Liver (tissue), 8 donors: ENCODE measurements at regions not wholly inside any gene's neighbourhood (a gene's known extent, or its start where the extent isn't known, plus 50 kb on each side); places are given as distances from the start of the nearest gene placed in this dataset.

Experiments used
- DNase-seq: peaks from one replicate; pipeline ENCODE4 v3.0.0-alpha.2; 2017; ENCODE audit warnings: low spot score
- H3K27ac ChIP-seq, 2 donors: one replicate each; pipeline ENCODE4 v1.7.0; 2013; ENCODE audit warnings: inconsistent platforms in 2 of 2, low read length in 2 of 2, control low read depth in 1 of 2, low read depth in 1 of 2, mild to moderate bottlenecking in 1 of 2
- H3K27me3 ChIP-seq, 4 donors: one replicate each; pipeline versions ENCODE4 v1.6.1 to v1.7.0; 2013; ENCODE audit warnings: low read length in 3 of 4, inconsistent platforms in 1 of 4, mild to moderate bottlenecking in 1 of 4, moderate library complexity in 1 of 4; ENCODE audit not compliant: control insufficient read depth in 4 of 4, insufficient read depth in 4 of 4
- H3K36me3 ChIP-seq, 4 donors: one replicate each; pipeline versions ENCODE4 v1.6.1 to v1.7.0; 2013; ENCODE audit warnings: low read length in 3 of 4, mild to moderate bottlenecking in 3 of 4, low read depth in 1 of 4, moderate library complexity in 1 of 4; ENCODE audit not compliant: control insufficient read depth in 4 of 4, insufficient read depth in 3 of 4
- H3K4me1 ChIP-seq, 4 donors: one replicate each; pipeline versions ENCODE4 v1.6.1 to v1.7.0; 2013; ENCODE audit warnings: low read length in 3 of 4, mild to moderate bottlenecking in 3 of 4, moderate library complexity in 1 of 4; ENCODE audit not compliant: control insufficient read depth in 4 of 4, insufficient read depth in 4 of 4
- H3K4me3 ChIP-seq, 3 donors: one replicate each; pipeline versions ENCODE4 v1.6.1 to v1.7.0; 2013; ENCODE audit warnings: low read length in 3 of 3, control low read depth in 1 of 3, low read depth in 1 of 3, mild to moderate bottlenecking in 1 of 3
- H3K9ac ChIP-seq, 2 donors: one replicate each; pipeline ENCODE4 v1.7.0; 2013; ENCODE audit warnings: low read length in 2 of 2, mild to moderate bottlenecking in 2 of 2, moderate library complexity in 2 of 2, control low read depth in 1 of 2, low read depth in 1 of 2
- H3K9me3 ChIP-seq, 4 donors: one replicate each; pipeline versions ENCODE4 v1.6.1 to v1.7.0; 2013; ENCODE audit warnings: low read length in 3 of 4; ENCODE audit not compliant: control insufficient read depth in 4 of 4
- EGR1 ChIP-seq, 2 donors: IDR thresholded peaks; 2 replicates each; pipeline ENCODE4 v1.6.1; 2016 to 2018; ENCODE audit warnings: antibody characterized with exemption in 2 of 2, low read depth in 2 of 2
- FOXA1 ChIP-seq: IDR thresholded peaks from 2 replicates; pipeline ENCODE4 v1.6.1; 2016; ENCODE audit warnings: antibody characterized with exemption
- FOXA2 ChIP-seq: IDR thresholded peaks from 2 replicates; pipeline ENCODE4 v1.6.1; 2016; ENCODE audit warnings: antibody characterized with exemption
- GABPA ChIP-seq, 2 donors: IDR thresholded peaks in 1 of 2; conservative IDR thresholded peaks in 1 of 2; 2 replicates each; pipeline ENCODE4 v1.6.1; 2016; ENCODE audit warnings: antibody characterized with exemption in 2 of 2, mild to moderate bottlenecking in 1 of 2, moderate library complexity in 1 of 2
- HNF4A ChIP-seq, 2 donors: conservative IDR thresholded peaks; 2 replicates each; pipeline ENCODE4 v1.6.1; 2016; ENCODE audit warnings: antibody characterized with exemption in 2 of 2, mild to moderate bottlenecking in 2 of 2
- HNF4G ChIP-seq: IDR thresholded peaks from 2 replicates; pipeline ENCODE4 v1.6.1; 2016; ENCODE audit warnings: antibody characterized with exemption
- NR2F2 ChIP-seq: IDR thresholded peaks from 2 replicates; pipeline ENCODE4 v1.6.1; 2016; ENCODE audit warnings: antibody characterized with exemption
- RAD21 ChIP-seq, 2 donors: IDR thresholded peaks; 2 replicates each; pipeline ENCODE4 v1.6.1; 2016; ENCODE audit warnings: antibody characterized with exemption in 2 of 2, mild to moderate bottlenecking in 2 of 2
- SP1 ChIP-seq: IDR thresholded peaks from 2 replicates; pipeline ENCODE4 v1.6.1; 2018; ENCODE audit warnings: antibody characterized with exemption, mild to moderate bottlenecking
- TAF1 ChIP-seq: conservative IDR thresholded peaks from 2 replicates; pipeline ENCODE4 v1.6.1; 2016; ENCODE audit warnings: antibody characterized with exemption, mild to moderate bottlenecking
- YY1 ChIP-seq: IDR thresholded peaks from 2 replicates; pipeline ENCODE4 v1.6.1; 2016; ENCODE audit warnings: antibody characterized with exemption, mild to moderate bottlenecking
- WGBS: extraction: QIAGEN DNeasy Blood & Tissue Kit; methylation state at CpG from one replicate; pipeline ENCODE4 v1.1.7; 2013; 5-methylcytosine and 5-hydroxymethylcytosine counted together
- TF ChIP-seq, protein P1 (sequence below): IDR thresholded peaks from 2 replicates; pipeline ENCODE4 v1.6.1; 2016; ENCODE audit warnings: antibody characterized with exemption
- TF ChIP-seq, protein P2 (sequence below): IDR thresholded peaks from 2 replicates; pipeline ENCODE4 v1.6.1; 2016; ENCODE audit warnings: antibody characterized with exemption
- TF ChIP-seq, protein P3 (sequence below): fragments of 150-350 bp; IDR thresholded peaks from 2 replicates; pipeline ENCODE4 v1.5.1; 2017; ENCODE audit warnings: improper control_type of control experiment, low read depth, low read length; ENCODE audit not compliant: missing input control
- TF ChIP-seq, protein P4 (sequence below): IDR thresholded peaks from 2 replicates; pipeline ENCODE4 v1.6.1; 2016; ENCODE audit warnings: antibody characterized with exemption, mild to moderate bottlenecking
- TF ChIP-seq, protein P5 (sequence below): IDR thresholded peaks from 2 replicates; pipeline ENCODE4 v1.6.1; 2016; ENCODE audit warnings: antibody characterized with exemption
- donor health status: healthy.
- donor health status: healthy.
- donor health status: healthy.
- donor health status: healthy.
- donor health status: healthy.

DNA sequence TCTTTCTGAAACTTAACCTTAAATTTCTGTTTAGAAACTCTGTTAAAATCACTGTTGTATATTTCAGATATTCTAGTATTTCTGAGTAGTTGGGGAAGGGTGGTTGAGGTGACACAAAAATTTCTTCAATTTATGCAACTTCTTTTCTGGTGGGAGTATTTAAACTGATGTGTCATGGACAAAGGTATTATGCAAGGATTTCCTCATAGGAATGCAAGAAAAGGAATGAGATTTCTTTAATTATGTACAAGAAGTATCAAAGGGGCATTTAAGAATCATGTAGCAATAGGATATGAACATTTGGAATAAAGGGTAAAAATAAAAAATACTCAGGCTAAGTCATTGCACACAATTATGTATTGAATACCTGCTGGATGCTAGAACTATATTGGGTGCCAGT lies 575.8 kb upstream of the KLF12 start:
- Histone ChIP-seq H3K9me3 (peaks cover 0 to 2% (median 0%) of the 10 kb centered on the region in 4 donors), H3K27ac (no peak overlapping the region), H3K4me3 (no peak overlapping the region), H3K27me3 (no peaks in the 10 kb centered on the region), H3K9ac (no peak overlapping the region), H3K4me1 (no peaks in the 10 kb centered on the region), H3K36me3 (no peaks in the 10 kb centered on the region)
- TF ChIP-seq, protein P1, sequence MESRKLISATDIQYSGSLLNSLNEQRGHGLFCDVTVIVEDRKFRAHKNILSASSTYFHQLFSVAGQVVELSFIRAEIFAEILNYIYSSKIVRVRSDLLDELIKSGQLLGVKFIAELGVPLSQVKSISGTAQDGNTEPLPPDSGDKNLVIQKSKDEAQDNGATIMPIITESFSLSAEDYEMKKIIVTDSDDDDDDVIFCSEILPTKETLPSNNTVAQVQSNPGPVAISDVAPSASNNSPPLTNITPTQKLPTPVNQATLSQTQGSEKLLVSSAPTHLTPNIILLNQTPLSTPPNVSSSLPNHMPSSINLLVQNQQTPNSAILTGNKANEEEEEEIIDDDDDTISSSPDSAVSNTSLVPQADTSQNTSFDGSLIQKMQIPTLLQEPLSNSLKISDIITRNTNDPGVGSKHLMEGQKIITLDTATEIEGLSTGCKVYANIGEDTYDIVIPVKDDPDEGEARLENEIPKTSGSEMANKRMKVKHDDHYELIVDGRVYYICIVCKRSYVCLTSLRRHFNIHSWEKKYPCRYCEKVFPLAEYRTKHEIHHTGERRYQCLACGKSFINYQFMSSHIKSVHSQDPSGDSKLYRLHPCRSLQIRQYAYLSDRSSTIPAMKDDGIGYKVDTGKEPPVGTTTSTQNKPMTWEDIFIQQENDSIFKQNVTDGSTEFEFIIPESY = no peak
- no peak for TF ChIP-seq RAD21 (IDR thresholded peaks at IDR 0.05)
- TF ChIP-seq, protein P2, sequence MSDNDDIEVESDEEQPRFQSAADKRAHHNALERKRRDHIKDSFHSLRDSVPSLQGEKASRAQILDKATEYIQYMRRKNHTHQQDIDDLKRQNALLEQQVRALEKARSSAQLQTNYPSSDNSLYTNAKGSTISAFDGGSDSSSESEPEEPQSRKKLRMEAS = no peak
- no peak for DNase-seq

DNA sequence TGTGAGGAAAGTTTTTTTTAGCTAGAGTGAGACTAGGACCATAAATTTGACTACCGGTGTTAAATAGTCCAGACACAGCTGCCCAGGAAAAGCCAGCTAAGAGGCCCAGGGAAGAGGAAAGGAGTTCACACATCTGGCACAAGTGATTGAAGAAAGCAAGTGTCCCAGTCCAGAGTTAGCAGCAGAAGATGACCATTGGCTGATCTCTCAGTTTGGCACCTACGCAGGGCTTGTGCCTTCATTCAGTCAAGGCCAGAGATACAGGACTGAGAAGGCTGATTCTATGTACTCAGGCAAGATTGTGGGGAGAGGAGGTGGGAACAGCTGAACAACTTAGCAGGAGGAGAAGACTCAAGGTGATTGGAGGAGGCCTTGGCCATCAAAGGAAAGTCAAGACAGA lies 575.0 kb upstream of the KLF12 start:
- Histone ChIP-seq H3K4me3 (no peak overlapping the region), H3K27ac (no peak overlapping the region), H3K36me3 (no peaks in the 10 kb centered on the region), H3K9me3 (peaks cover 0 to 2% (median 0%) of the 10 kb centered on the region in 4 donors), H3K9ac (no peak overlapping the region), H3K4me1 (no peaks in the 10 kb centered on the region), H3K27me3 (no peaks in the 10 kb centered on the region)
- TF ChIP-seq HNF4A (conservative IDR thresholded peaks at IDR 0.05) = no peak
- TF ChIP-seq, protein P2 = no peak
- TF ChIP-seq HNF4G = no peak
- no peak for TF ChIP-seq EGR1 (IDR thresholded peaks at IDR 0.05; ENCODE audit: low read depth in 2 of 2)
- TF ChIP-seq, protein P1 = no peak
- TF ChIP-seq, protein P3, sequence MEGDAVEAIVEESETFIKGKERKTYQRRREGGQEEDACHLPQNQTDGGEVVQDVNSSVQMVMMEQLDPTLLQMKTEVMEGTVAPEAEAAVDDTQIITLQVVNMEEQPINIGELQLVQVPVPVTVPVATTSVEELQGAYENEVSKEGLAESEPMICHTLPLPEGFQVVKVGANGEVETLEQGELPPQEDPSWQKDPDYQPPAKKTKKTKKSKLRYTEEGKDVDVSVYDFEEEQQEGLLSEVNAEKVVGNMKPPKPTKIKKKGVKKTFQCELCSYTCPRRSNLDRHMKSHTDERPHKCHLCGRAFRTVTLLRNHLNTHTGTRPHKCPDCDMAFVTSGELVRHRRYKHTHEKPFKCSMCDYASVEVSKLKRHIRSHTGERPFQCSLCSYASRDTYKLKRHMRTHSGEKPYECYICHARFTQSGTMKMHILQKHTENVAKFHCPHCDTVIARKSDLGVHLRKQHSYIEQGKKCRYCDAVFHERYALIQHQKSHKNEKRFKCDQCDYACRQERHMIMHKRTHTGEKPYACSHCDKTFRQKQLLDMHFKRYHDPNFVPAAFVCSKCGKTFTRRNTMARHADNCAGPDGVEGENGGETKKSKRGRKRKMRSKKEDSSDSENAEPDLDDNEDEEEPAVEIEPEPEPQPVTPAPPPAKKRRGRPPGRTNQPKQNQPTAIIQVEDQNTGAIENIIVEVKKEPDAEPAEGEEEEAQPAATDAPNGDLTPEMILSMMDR = no peak
- no peak for TF ChIP-seq FOXA2
- 86% methylated on average over 2 of the region's 2 CpGs for WGBS
- DNase-seq = no peak

DNA sequence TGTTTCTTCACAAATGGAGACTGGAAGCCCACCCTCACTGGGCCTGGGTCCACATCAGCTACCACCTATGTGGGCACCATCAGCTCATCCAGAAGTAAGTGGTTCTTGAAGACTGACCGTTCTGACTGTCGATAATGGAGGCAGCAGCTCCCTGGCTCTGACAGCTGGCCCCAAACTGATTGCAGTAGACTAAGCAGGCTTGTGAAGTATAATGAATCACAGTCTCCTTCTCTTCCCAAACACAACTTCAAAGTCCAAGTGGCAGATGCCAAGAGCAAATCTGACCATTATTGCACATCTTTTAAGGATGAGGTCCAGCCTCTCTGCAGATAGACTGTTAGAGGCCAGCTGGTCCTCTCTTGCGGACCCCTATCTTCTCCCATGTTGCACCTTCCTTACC lies 574.4 kb upstream of the KLF12 start:
- no peak for DNase-seq
- Histone ChIP-seq H3K4me3 (no peak overlapping the region), H3K27ac (no peak overlapping the region), H3K9me3 (peaks cover 0 to 2% (median 0%) of the 10 kb centered on the region in 4 donors), H3K9ac (no peak overlapping the region), H3K27me3 (no peaks in the 10 kb centered on the region), H3K4me1 (no peaks in the 10 kb centered on the region), H3K36me3 (no peaks in the 10 kb centered on the region)
- 58% methylated on average over 3 of the region's 3 CpGs for WGBS
- TF ChIP-seq, protein P4, sequence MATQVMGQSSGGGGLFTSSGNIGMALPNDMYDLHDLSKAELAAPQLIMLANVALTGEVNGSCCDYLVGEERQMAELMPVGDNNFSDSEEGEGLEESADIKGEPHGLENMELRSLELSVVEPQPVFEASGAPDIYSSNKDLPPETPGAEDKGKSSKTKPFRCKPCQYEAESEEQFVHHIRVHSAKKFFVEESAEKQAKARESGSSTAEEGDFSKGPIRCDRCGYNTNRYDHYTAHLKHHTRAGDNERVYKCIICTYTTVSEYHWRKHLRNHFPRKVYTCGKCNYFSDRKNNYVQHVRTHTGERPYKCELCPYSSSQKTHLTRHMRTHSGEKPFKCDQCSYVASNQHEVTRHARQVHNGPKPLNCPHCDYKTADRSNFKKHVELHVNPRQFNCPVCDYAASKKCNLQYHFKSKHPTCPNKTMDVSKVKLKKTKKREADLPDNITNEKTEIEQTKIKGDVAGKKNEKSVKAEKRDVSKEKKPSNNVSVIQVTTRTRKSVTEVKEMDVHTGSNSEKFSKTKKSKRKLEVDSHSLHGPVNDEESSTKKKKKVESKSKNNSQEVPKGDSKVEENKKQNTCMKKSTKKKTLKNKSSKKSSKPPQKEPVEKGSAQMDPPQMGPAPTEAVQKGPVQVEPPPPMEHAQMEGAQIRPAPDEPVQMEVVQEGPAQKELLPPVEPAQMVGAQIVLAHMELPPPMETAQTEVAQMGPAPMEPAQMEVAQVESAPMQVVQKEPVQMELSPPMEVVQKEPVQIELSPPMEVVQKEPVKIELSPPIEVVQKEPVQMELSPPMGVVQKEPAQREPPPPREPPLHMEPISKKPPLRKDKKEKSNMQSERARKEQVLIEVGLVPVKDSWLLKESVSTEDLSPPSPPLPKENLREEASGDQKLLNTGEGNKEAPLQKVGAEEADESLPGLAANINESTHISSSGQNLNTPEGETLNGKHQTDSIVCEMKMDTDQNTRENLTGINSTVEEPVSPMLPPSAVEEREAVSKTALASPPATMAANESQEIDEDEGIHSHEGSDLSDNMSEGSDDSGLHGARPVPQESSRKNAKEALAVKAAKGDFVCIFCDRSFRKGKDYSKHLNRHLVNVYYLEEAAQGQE = no peak
- TF ChIP-seq, protein P5, sequence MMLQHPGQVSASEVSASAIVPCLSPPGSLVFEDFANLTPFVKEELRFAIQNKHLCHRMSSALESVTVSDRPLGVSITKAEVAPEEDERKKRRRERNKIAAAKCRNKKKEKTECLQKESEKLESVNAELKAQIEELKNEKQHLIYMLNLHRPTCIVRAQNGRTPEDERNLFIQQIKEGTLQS = no peak
- no peak for TF ChIP-seq FOXA1
- no peak for TF ChIP-seq TAF1
- no peak for TF ChIP-seq FOXA2
- no peak for TF ChIP-seq NR2F2
- TF ChIP-seq HNF4A (conservative IDR thresholded peaks at IDR 0.05) = no peak
- no peak for TF ChIP-seq SP1
- no peak for TF ChIP-seq YY1
- TF ChIP-seq HNF4G = no peak
- TF ChIP-seq GABPA (IDR thresholded peaks at IDR 0.05 in 1 of 2, conservative IDR thresholded peaks at IDR 0.05 in 1 of 2) = no peak
